Thyroid gland (tissue), 4 donors: ENCODE measurements at regions not wholly inside any gene's neighbourhood (a gene's known extent, or its start where the extent isn't known, plus 50 kb on each side); places are given as distances from the start of the nearest gene placed in this dataset.

ENCODE experiments used
- DNase-seq, 2 donors: peaks; one replicate each; pipeline ENCODE4 v3.0.0-alpha.2; 2019
- H3K27ac ChIP-seq, 3 donors: fragments of 200-600 bp; sonication (generic); 1 replicate in 2 of 3; 2 replicates in 1 of 3; pipeline ENCODE4 v1.5.1; 2016 to 2019; ENCODE audit warnings: mild to moderate bottlenecking in 1 of 3, moderate library complexity in 1 of 3
- H3K27me3 ChIP-seq: fragments of 200-600 bp; sonication (generic); one replicate; pipeline ENCODE4 v1.5.1; 2019
- H3K36me3 ChIP-seq, 2 donors: fragments of 200-600 bp; sonication (generic); one replicate each; pipeline ENCODE4 v1.5.1; 2016 to 2019
- H3K4me1 ChIP-seq, 2 donors: fragments of 200-600 bp; sonication (generic); one replicate each; pipeline ENCODE4 v1.5.1; 2017 to 2019
- H3K4me3 ChIP-seq, 3 donors: fragments of 200-600 bp; sonication (generic); replicated peaks in 1 of 3; 1 replicate in 2 of 3; 2 replicates in 1 of 3; pipeline ENCODE4 v1.5.1; 2016; ENCODE audit warnings: mild to moderate bottlenecking in 1 of 3
- H3K9me3 ChIP-seq: fragments of 200-600 bp; sonication (generic); one replicate; pipeline ENCODE4 v1.5.1; 2017
- CTCF ChIP-seq, 6 experiments: fragments of 200-600 bp in 3 of 6; fragments of 450-650 bp in 3 of 6; sonication (generic) in 3 of 6; IDR thresholded peaks; one replicate each; pipeline ENCODE4 v1.5.1; 2016 to 2019; ENCODE audit warnings: antibody characterized with exemption in 6 of 6, mild to moderate bottlenecking in 2 of 6, inconsistent platforms in 1 of 6, moderate library complexity in 1 of 6
- POLR2A ChIP-seq, 2 donors: fragments of 450-650 bp; IDR thresholded peaks; one replicate each; pipeline ENCODE4 v1.6.1; 2017; ENCODE audit warnings: antibody characterized with exemption in 2 of 2, mild to moderate bottlenecking in 2 of 2, moderate library complexity in 1 of 2
- WGBS, 2 donors: methylation state at CpG; one replicate each; pipeline ENCODE4 v1.1.5; 2017; 5-methylcytosine and 5-hydroxymethylcytosine counted together
- intact Hi-C: fragments of 100-400 bp; cut with DNase I; formaldehyde crosslinking; loops from one replicate; pipeline ENCODE4 v1.15.1; 2023

GRCh38 chr15:38864122-38864521, 299.5 kb upstream of the RASGRP1 start:
- H3K4me3 ChIP-seq = no peak overlapping the region
- H3K27ac ChIP-seq = no peak overlapping the region
- no peaks in the 10 kb centered on the region for H3K9me3 ChIP-seq
- no peaks in the 10 kb centered on the region for H3K4me1 ChIP-seq
- WGBS, 2 donors = 88 to 92% methylated on average over 3 of the region's 3 CpGs
- no peaks in the 10 kb centered on the region for H3K27me3 ChIP-seq
- TF ChIP-seq CTCF (IDR thresholded peaks at IDR 0.05) (no peak), POLR2A (IDR thresholded peaks at IDR 0.05) (no peak)
- DNase-seq = no peak
- intact Hi-C loops = no loop called here
- no peaks in the 10 kb centered on the region for H3K36me3 ChIP-seq

- intact Hi-C loops = no loop called here
- 62 to 66% methylated on average over 9 of the region's 9 CpGs for WGBS, 2 donors
- no peak for DNase-seq
- Histone ChIP-seq H3K4me3 (no peak overlapping the region), H3K27me3 (no peaks in the 10 kb centered on the region), H3K9me3 (no peaks in the 10 kb centered on the region), H3K4me1 (no peaks in the 10 kb centered on the region), H3K27ac (no peak overlapping the region), H3K36me3 (no peaks in the 10 kb centered on the region)
- TF ChIP-seq CTCF (IDR thresholded peaks at IDR 0.05) = no peak
- no peak for TF ChIP-seq POLR2A (IDR thresholded peaks at IDR 0.05)
These were observed 300.4 kb upstream of the RASGRP1 start for GRCh38 chr15:38864827-38865581.

- intact Hi-C loops = no loop called here
- 79 to 86% methylated on average over 7 of the region's 7 CpGs for WGBS, 2 donors
- Histone ChIP-seq H3K4me3 (no peak overlapping the region), H3K27ac (no peak overlapping the region), H3K27me3 (no peaks in the 10 kb centered on the region), H3K36me3 (no peaks in the 10 kb centered on the region), H3K4me1 (no peaks in the 10 kb centered on the region), H3K9me3 (no peaks in the 10 kb centered on the region)
- no peak for DNase-seq
- TF ChIP-seq POLR2A (IDR thresholded peaks at IDR 0.05) (no peak), CTCF (IDR thresholded peaks at IDR 0.05) (no peak)
These were observed 302.9 kb upstream of the RASGRP1 start for GRCh38 chr15:38867556-38867955.

- DNase-seq = no peak
- Histone ChIP-seq H3K27me3 (no peaks in the 10 kb centered on the region), H3K4me1 (no peaks in the 10 kb centered on the region), H3K4me3 (no peak overlapping the region), H3K36me3 (no peaks in the 10 kb centered on the region), H3K27ac (no peak overlapping the region), H3K9me3 (no peaks in the 10 kb centered on the region)
- intact Hi-C loops = no loop called here
- TF ChIP-seq POLR2A (IDR thresholded peaks at IDR 0.05) = no peak
- no peak for TF ChIP-seq CTCF (IDR thresholded peaks at IDR 0.05)
- WGBS, 2 donors = 54 to 61% methylated on average over 8 of the region's 8 CpGs
These were observed 303.9 kb upstream of the RASGRP1 start for GRCh38 chr15:38868326-38869114.

GRCh38 chr15:38871638-38872037, 307.0 kb upstream of the RASGRP1 start:
- no peak overlapping the region for H3K27ac ChIP-seq
- no peak for DNase-seq
- H3K27me3 ChIP-seq = no peaks in the 10 kb centered on the region
- WGBS, 2 donors = 90 to 96% methylated on average over 3 of the region's 3 CpGs
- TF ChIP-seq CTCF (IDR thresholded peaks at IDR 0.05) = no peak
- no peak for TF ChIP-seq POLR2A (IDR thresholded peaks at IDR 0.05)
- no peaks in the 10 kb centered on the region for H3K9me3 ChIP-seq
- H3K36me3 ChIP-seq = no peaks in the 10 kb centered on the region
- no peak overlapping the region for H3K4me3 ChIP-seq
- intact Hi-C loops = no loop called here
- peaks cover 0 to 2% of the 10 kb centered on the region in 2 donors for H3K4me1 ChIP-seq
